B cell (primary cell): ENCODE measurements at regions not wholly inside any gene's neighbourhood (a gene's known extent, or its start where the extent isn't known, plus 50 kb on each side); places are given as distances from the start of the nearest gene placed in this dataset.

Experiments
- ATAC-seq: fragments of 200-7000 bp; cut with Tn5 transposase; one replicate; pipeline ENCODE4 v1.10.0; 2021; ENCODE audit warnings: low read depth, mild to moderate bottlenecking, moderate number of reproducible peaks, moderate library complexity
- CTCF ChIA-PET: fragments of 350-600 bp; sonication (Branson Sonifier 250); formaldehyde crosslinking; loops from one replicate; lab custom pipeline; 2021; ENCODE audit warnings: antibody characterized with exemption, inconsistent platforms; lab: Charles Lee
- POLR2A ChIA-PET: fragments of 350-600 bp; sonication (Branson Sonifier 250); formaldehyde crosslinking; loops from one replicate; lab custom pipeline; 2021; ENCODE audit warnings: antibody characterized with exemption; lab: Charles Lee
- DNase-seq: peaks from one replicate; pipeline ENCODE4 v3.0.0; 2013
- H2AFZ ChIP-seq: 2 replicates; pipeline ENCODE4 v1.6.1; 2012; ENCODE audit warnings: mild to moderate bottlenecking, low read depth, low read length; ENCODE audit not compliant: insufficient read depth, poor library complexity, severe bottlenecking
- H3K27ac ChIP-seq, 2 donors: 1 replicate in 1 of 2; 2 replicates in 1 of 2; pipeline ENCODE4 v1.5.1; 2012 to 2013; ENCODE audit warnings: low read length in 2 of 2, mild to moderate bottlenecking in 2 of 2, moderate library complexity in 1 of 2
- H3K27me3 ChIP-seq, 4 experiments: fragments of 200-600 bp in 1 of 4; sonication (generic) in 1 of 4; replicated peaks in 1 of 4; 1 replicate in 2 of 4; 2 replicates in 2 of 4; pipeline versions ENCODE4 v1.6.1 to v1.7.0; 2013 to 2016; ENCODE audit warnings: low read length in 3 of 4, mild to moderate bottlenecking in 2 of 4, mixed read lengths in 1 of 4, moderate library complexity in 1 of 4; ENCODE audit not compliant: insufficient read depth in 4 of 4, control insufficient read depth in 3 of 4; ENCODE audit errors: control extremely low read depth in 1 of 4
- H3K36me3 ChIP-seq, 2 experiments: replicated peaks in 1 of 2; 1 replicate in 1 of 2; 2 replicates in 1 of 2; pipeline versions ENCODE4 v1.6.1 to v1.7.1; 2013; ENCODE audit warnings: low read length in 1 of 2; ENCODE audit not compliant: insufficient read depth in 2 of 2, control insufficient read depth in 1 of 2; ENCODE audit errors: control extremely low read depth in 1 of 2, extremely low read depth in 1 of 2
- H3K4me1 ChIP-seq, 2 donors: fragments of 200-600 bp in 1 of 2; sonication (generic) in 1 of 2; 1 replicate in 1 of 2; 2 replicates in 1 of 2; pipeline versions ENCODE4 v1.5.1 to v1.6.1; 2013 to 2017; ENCODE audit warnings: low read length in 2 of 2; ENCODE audit not compliant: control insufficient read depth in 2 of 2, insufficient read depth in 2 of 2
- H3K4me2 ChIP-seq: replicated peaks from 2 replicates; pipeline ENCODE3; 2012; ENCODE audit warnings: mild to moderate bottlenecking, low read depth, low read length; ENCODE audit not compliant: poor library complexity, severe bottlenecking
- H3K4me3 ChIP-seq, 5 experiments: fragments of 200-600 bp in 1 of 5; sonication (generic) in 1 of 5; 1 replicate in 3 of 5; 2 replicates in 2 of 5; pipeline versions ENCODE4 v1.5.1 to v1.7.0; 2011 to 2016; ENCODE audit warnings: low read length in 4 of 5, mild to moderate bottlenecking in 4 of 5, low read depth in 2 of 5, control low read depth in 1 of 5, moderate library complexity in 1 of 5; ENCODE audit not compliant: insufficient read depth in 1 of 5; ENCODE audit errors: control extremely low read depth in 1 of 5, extremely low read depth in 1 of 5
- H3K79me2 ChIP-seq: fragments of 200-600 bp; sonication (generic); one replicate; pipeline ENCODE4 v1.6.0; 2016; ENCODE audit warnings: low read length; ENCODE audit not compliant: control insufficient read depth, insufficient read depth
- H3K9ac ChIP-seq: fragments of 200-600 bp; sonication (generic); 2 replicates; pipeline ENCODE4 v1.6.1; 2017; ENCODE audit warnings: mild to moderate bottlenecking, low read length, moderate library complexity
- H3K9me3 ChIP-seq, 3 donors: one replicate each; pipeline versions ENCODE4 v1.6.1 to v1.7.1; 2013; ENCODE audit warnings: low read length in 2 of 3; ENCODE audit not compliant: control insufficient read depth in 2 of 3, insufficient read depth in 1 of 3; ENCODE audit errors: control extremely low read depth in 1 of 3
- H4K20me1 ChIP-seq: 2 replicates; pipeline ENCODE4 v1.6.0; 2012; ENCODE audit warnings: mild to moderate bottlenecking, low read length; ENCODE audit not compliant: insufficient read depth, control insufficient read depth, poor library complexity, severe bottlenecking
- H3K27ac Mint-ChIP-seq: one replicate; pipeline ENCODE4 v1.8.0; 2021; ENCODE audit warnings: mixed read lengths
- H3K27me3 Mint-ChIP-seq: one replicate; pipeline ENCODE4 v1.8.0; 2021; ENCODE audit warnings: mixed read lengths
- H3K4me1 Mint-ChIP-seq: one replicate; pipeline ENCODE4 v1.8.0; 2021; ENCODE audit warnings: mixed read lengths
- H3K4me3 Mint-ChIP-seq: one replicate; pipeline ENCODE4 v1.8.0; 2021; ENCODE audit warnings: mixed read lengths
- H3K9me3 Mint-ChIP-seq: one replicate; pipeline ENCODE4 v1.8.0; 2022; ENCODE audit warnings: mixed read lengths; ENCODE audit not compliant: insufficient read depth
- CTCF ChIP-seq: fragments of 200-600 bp; IDR thresholded peaks from one replicate; pipeline ENCODE4 v1.8.0; 2022; ENCODE audit warnings: antibody characterized with exemption, mild to moderate bottlenecking
- EZH2 ChIP-seq: IDR thresholded peaks from 2 replicates; pipeline ENCODE4 v1.6.1; 2012; ENCODE audit warnings: borderline replicate concordance, low read depth, mild to moderate bottlenecking, moderate library complexity, low read length; ENCODE audit not compliant: insufficient read depth, poor library complexity, severe bottlenecking
- WGBS: methylation state at CpG from one replicate; pipeline ENCODE4 v1.1.5; 2013; ENCODE audit warnings: missing lambda C conversion rate; ENCODE audit not compliant: insufficient coverage; 5-methylcytosine and 5-hydroxymethylcytosine counted together
- intact Hi-C: fragments of 100-400 bp; cut with micrococcal nuclease; formaldehyde crosslinking; loops from one replicate; pipeline ENCODE4 v1.10.0; 2022

- no peak for TF ChIP-seq CTCF
- ChIA-PET CTCF (no interaction called here), POLR2A (no interaction called here)
- H3K27ac Mint-ChIP-seq: no peak overlapping the region
- intact Hi-C loops: no loop called here
- Histone ChIP-seq H3K4me2 (no peak overlapping the region), H3K4me3 (no peak overlapping the region), H3K9ac (no peak overlapping the region), H3K27me3 (no peaks in the 10 kb centered on the region), H3K36me3 (no peaks in the 10 kb centered on the region), H3K9me3 (peaks cover 0 to 4% (median 3%) of the 10 kb centered on the region in 3 donors), H3K27ac (no peak overlapping the region), H2AFZ (no peak overlapping the region), H3K79me2 (no peaks in the 10 kb centered on the region), H3K4me1 (no peaks in the 10 kb centered on the region), H4K20me1 (no peaks in the 10 kb centered on the region)
- H3K4me1 Mint-ChIP-seq: no peaks in the 10 kb centered on the region
- H3K4me3 Mint-ChIP-seq: no peak overlapping the region
- ATAC-seq (no peak), DNase-seq (no peak)
- peaks cover 6% of the 10 kb centered on the region for H3K9me3 Mint-ChIP-seq
- H3K27me3 Mint-ChIP-seq: no peaks in the 10 kb centered on the region
- WGBS: no CpG with 5 or more reads among the region's 3 CpGs
Observed at GRCh38 chr21:19878133-19878532, 1120.1 kb upstream of the NCAM2 start.

- H3K27ac Mint-ChIP-seq: no peak overlapping the region
- peaks cover 5% of the 10 kb centered on the region for H3K9me3 Mint-ChIP-seq
- WGBS: 99% methylated on average over 10 of the region's 11 CpGs
- ChIA-PET POLR2A (no interaction called here), CTCF (no interaction called here)
- no peaks in the 10 kb centered on the region for H3K27me3 ChIP-seq
- no peak overlapping the region for H3K9ac ChIP-seq
- ATAC-seq: no peak
- no peak overlapping the region for H3K27ac ChIP-seq
- no peaks in the 10 kb centered on the region for H3K36me3 ChIP-seq
- no peak overlapping the region for H3K4me2 ChIP-seq
- DNase-seq: no peak
- H3K27me3 Mint-ChIP-seq: no peaks in the 10 kb centered on the region
- no peak overlapping the region for H2AFZ ChIP-seq
- no peaks in the 10 kb centered on the region for H3K4me1 ChIP-seq
- no peaks in the 10 kb centered on the region for H4K20me1 ChIP-seq
- H3K79me2 ChIP-seq: no peaks in the 10 kb centered on the region
- H3K4me1 Mint-ChIP-seq: no peaks in the 10 kb centered on the region
- peaks cover 0 to 12% (median 3%) of the 10 kb centered on the region in 3 donors for H3K9me3 ChIP-seq
- H3K4me3 Mint-ChIP-seq: no peak overlapping the region
- TF ChIP-seq EZH2: no peak
- TF ChIP-seq CTCF: no peak
- intact Hi-C loops: no loop called here
- no peak overlapping the region for H3K4me3 ChIP-seq
Observed at GRCh38 chr21:19899645-19900044, 1098.6 kb upstream of the NCAM2 start.
